ENCODE measurements at regions not wholly inside any gene's neighbourhood (a gene's known extent, or its start where the extent isn't known, plus 50 kb on each side); places are given as distances from the start of the nearest gene placed in this dataset.

GRCh38 chr9:82475584-82476301, 487.2 kb downstream of the SPATA31D1 start:
- TF ChIP-seq, protein P1, sequence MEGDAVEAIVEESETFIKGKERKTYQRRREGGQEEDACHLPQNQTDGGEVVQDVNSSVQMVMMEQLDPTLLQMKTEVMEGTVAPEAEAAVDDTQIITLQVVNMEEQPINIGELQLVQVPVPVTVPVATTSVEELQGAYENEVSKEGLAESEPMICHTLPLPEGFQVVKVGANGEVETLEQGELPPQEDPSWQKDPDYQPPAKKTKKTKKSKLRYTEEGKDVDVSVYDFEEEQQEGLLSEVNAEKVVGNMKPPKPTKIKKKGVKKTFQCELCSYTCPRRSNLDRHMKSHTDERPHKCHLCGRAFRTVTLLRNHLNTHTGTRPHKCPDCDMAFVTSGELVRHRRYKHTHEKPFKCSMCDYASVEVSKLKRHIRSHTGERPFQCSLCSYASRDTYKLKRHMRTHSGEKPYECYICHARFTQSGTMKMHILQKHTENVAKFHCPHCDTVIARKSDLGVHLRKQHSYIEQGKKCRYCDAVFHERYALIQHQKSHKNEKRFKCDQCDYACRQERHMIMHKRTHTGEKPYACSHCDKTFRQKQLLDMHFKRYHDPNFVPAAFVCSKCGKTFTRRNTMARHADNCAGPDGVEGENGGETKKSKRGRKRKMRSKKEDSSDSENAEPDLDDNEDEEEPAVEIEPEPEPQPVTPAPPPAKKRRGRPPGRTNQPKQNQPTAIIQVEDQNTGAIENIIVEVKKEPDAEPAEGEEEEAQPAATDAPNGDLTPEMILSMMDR (IDR thresholded peaks at IDR 0.05 in 2 of 3, conservative IDR thresholded peaks at IDR 0.05 in 1 of 3; ENCODE audit: insufficient read depth in 2 of 3, low read depth in 1 of 3, low read length in 3 of 3): no peak
- no peak for TF ChIP-seq BDP1 (IDR thresholded peaks at IDR 0.05; ENCODE audit: insufficient read depth, insufficient read length)
- no peak for TF ChIP-seq ARNT (IDR thresholded peaks at IDR 0.05)
- no peak for TF ChIP-seq IRF9 (tag; IDR thresholded peaks at IDR 0.05)
- no peak for TF ChIP-seq FOXM1 (IDR thresholded peaks at IDR 0.05; ENCODE audit: low read depth)
- no peak for TF ChIP-seq FOXM1 (CRISPR knock-in tag; IDR thresholded peaks at IDR 0.05; ENCODE audit: low read depth)
- no peak for TF ChIP-seq PML (IDR thresholded peaks at IDR 0.05; ENCODE audit: low read length)
- TF ChIP-seq TCF7 (IDR thresholded peaks at IDR 0.05; ENCODE audit: borderline replicate concordance): no peak

Measured in K562 (cell line).